HT-29 (cell line): ENCODE measurements at regions not wholly inside any gene's neighbourhood (a gene's known extent, or its start where the extent isn't known, plus 50 kb on each side); places are given as distances from the start of the nearest gene placed in this dataset.
"Not testable (repeated sequence)": the region's sequence is repeated elsewhere in the genome, so short reads cannot be mapped to it uniquely, and the experiment has no call there.

Experiments
- DNase-seq: peaks from one replicate; pipeline ENCODE4 v3.0.0-alpha.2; 2015; ENCODE audit warnings: low spot score

DNA sequence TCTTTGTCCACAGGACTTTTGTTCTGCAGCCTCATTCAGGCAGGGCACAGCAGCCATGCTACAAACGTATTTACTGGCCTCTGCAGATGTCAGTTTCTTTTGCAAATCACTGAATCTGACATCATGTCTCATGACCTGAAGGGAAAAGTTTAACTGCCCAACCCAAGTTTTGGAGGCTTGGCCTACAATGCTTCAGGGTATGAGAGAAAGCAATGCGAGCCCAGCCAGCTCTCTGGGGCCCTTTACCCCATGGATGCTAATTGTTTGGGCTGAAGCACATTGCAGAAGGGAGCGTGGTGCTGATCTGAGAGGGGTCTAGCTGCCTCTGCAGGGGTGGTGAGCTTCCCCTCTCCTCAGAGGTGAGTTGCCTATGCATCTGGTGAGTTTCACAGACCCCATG is 179.9 kb upstream of the CXCL12 start:
- no peak for DNase-seq

GRCh38 chr10:44566786-44567185 is 181.9 kb upstream of the CXCL12 start:
- no peak for DNase-seq

- no peak for DNase-seq
These were observed 182.6 kb upstream of the CXCL12 start for GRCh38 chr10:44567471-44567870.

- DNase-seq: no peak
These were observed 184.5 kb upstream of the CXCL12 start for GRCh38 chr10:44569193-44570091.

- DNase-seq: no peak
These were observed 186.8 kb upstream of the CXCL12 start for GRCh38 chr10:44571701-44572100.

DNA sequence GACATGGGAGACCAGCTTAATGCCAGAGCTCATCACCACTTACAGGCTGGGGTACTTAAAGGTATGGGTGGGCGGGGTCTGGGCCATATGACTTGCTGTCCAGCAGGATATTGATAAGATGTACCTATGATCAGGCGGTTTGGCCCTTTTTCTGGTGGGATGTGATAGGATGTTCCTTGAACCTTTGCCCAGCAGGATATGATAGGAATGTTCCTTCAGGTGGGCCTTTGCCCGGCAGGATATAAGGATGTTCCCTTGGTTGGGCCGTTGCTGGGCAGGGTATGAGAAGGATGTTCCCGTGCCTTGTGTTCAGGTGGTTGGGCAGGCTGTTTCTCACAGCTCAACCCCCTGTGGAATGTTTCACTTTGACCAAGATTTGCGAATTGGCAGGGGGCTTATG is 187.2 kb upstream of the CXCL12 start:
- no peak for DNase-seq

GRCh38 chr10:44573821-44574220 is 188.9 kb upstream of the CXCL12 start:
- DNase-seq: no peak

GRCh38 chr10:44574596-44575480 is 189.9 kb upstream of the CXCL12 start:
- no peak for DNase-seq

DNA sequence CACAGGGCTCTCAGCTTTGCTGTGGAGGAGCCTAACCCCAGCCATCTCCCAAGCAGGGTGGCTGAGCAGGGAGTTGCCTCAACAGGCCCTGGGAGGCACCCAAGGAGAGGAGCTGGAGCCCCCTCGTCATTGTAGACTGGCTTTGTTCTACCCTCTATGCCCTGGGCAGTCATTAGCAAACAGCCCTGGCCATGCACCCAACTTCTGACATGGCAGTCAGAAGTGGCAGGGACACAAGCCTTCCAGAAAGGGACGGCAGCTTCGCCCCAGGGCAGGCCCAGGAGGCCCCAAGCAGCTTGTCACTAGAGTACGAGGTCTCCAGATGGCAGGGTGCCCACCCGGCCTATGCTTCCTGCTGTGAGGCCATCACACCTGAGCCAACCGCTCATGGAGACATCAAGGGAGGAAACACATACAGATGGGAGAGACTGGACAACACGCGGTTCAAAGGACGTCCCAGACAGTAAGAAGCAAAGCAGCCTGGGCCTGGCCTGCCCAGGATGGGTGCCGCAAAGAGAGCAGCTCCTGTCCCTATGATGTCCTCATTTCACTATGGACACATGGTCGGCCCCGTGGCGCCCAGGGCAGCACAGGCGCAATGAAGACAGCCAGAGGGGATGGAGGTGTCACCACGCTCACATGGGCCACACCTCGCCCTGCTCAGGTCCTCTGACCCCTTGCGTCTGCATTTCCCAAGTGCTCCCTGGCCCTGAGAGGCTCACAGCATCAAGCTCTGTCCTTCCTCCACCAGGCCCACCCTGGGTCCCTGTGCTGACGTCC is 190.9 kb upstream of the CXCL12 start:
- DNase-seq: no peak

DNA sequence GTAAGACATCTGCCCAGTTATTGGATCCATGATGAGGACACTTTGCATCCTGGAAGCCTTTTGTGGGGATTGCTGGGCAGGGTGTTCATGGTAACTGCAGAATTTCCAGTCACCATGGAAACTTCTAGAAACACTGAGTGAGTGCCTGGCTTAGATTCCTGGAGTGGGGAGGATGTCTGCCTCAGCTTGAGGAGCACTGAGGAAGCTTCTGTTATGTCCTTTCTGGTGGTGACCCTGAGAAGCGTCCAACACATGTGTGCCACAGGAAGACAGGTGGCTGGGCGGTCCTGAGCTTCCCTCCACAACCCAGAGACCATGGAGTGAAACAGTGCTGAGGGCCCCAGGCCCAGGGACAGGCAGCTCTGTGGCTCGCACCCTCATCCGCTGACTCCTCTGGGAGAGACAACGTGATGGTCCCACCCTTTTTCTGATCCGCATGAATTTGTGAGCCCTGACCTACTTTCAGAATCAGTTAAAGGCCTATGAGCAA is 191.8 kb upstream of the CXCL12 start:
- no peak for DNase-seq

DNA sequence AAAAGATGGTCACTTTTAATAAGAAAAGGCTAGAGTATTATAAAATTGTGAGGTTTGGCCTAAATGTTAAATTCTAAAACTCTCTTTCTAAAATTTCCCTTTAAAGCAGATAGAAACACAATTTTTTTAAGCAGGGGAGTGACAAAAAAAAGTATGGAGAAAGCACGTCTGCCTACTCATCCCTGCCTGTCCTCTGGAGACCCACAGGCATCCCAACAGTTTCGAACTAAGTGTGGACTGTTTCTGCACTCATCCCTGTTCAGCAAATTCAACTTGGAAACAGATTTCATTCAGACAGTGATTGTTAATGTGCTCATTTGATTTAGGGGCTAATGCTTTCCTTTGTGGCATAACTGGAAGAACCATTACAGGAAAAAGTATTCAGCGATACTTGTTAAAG is 192.6 kb upstream of the CXCL12 start:
- DNase-seq: no peak

- no peak for DNase-seq
These were observed 193.4 kb upstream of the CXCL12 start for GRCh38 chr10:44578271-44578670.

DNA sequence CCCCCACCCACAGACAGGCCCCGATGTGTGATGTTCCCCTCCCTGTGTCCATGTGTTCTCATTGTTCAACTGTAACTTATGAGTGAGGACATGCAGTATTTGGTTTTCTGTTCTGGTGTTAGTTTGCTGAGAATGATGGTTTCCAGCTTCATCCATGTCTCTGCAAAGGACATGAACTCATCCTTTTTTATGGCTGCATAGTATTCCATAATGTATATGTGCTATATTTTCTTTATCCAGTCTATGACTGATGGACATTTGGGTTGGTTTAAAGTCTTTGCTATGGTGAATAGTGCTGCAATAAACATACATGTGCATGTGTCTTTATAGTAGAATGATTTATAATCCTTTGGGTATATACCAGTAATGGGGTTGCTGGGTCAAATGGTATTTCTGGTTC is 194.1 kb upstream of the CXCL12 start:
- not testable (repeated sequence) for DNase-seq

GRCh38 chr10:44581996-44582395 is 197.1 kb upstream of the CXCL12 start:
- DNase-seq: no peak

DNA sequence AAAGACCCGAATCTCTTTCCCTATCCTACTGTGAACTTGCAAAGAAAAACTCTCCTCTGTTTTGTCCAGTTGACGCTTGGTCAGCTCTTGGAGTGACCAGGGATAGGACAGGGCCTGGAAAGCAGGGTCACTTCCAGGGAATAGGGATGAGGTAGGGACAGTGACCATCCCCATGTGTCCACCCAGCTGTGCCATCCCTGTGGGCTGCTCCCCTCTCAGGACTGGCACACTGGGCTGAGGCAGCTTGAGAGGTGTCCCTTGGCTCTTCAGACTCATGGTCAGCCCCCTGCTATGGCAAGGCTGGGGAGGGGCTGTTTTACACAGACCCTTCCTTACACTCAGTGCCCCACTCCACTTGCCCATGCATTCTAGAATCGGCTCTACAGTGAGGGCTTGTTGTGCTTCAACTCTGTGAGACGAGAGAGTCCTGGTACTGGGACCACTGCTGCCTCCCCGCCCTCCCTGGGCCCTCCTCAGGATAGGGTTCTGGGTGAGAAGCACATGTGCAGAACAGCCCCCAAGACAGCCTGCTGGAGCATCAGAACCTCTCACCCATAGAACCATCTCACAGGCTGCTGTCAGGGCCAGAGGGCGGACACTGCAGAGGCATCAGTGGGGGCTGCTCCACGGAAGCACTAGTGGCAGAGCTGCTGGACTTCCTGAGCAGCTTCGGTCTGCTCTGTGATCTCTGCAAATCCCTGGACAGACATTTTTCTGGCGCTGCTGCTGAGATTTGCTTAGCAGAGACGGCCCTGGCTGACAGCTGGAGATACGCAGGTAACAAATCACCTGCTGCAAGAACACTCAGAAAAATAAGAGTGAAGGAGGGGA is 202.8 kb upstream of the CXCL12 start:
- DNase-seq: no peak

GRCh38 chr10:44589181-44589943 is 204.5 kb upstream of the CXCL12 start:
- DNase-seq: no peak

DNA sequence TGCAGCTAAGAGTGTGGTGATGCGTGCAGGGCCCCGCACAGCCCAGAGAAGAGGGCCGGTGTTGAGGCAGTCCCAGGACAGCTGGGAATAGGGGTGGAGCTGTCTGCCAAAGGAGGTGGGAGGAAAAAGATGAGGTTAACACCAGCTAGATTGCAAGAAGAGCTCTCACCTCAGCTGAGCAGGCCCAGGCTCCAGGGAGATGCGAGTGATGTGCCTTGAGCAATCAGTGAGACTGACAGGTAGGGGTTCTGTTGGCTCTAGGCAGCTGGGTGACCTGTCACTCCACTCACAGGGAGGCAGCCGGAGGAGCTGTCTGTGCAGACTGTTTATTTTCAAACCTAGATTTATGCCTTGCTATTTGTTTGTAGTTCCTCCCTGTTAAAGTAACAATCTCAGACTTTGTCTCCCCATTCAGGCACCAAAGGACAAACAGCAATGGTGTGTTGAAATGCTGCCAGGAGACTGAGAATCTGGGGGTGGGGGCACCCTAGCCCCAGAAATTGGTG is 205.1 kb upstream of the CXCL12 start:
- no peak for DNase-seq

- no peak for DNase-seq
These were observed 207.0 kb upstream of the CXCL12 start for GRCh38 chr10:44591911-44592310.

DNA sequence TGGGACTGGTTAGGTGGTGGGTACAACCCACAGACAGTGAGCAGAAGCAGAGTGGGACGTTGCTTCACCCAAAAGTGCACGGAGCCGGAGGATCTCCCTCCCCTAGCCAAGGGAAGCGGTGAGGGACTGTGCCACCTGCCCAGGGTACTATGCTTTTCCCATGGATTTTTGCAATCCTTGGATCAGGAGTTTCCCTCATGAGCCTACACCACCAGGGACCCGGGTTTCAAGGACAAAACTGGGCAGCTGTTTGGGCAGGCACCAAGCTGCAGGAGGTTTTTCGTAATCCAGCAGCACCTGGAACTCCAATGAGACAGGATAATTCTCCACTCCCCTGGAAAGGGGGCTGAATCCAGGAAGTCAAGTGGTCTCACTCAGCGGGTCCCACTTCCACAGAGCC is 209.1 kb upstream of the CXCL12 start:
- DNase-seq: no peak

DNA sequence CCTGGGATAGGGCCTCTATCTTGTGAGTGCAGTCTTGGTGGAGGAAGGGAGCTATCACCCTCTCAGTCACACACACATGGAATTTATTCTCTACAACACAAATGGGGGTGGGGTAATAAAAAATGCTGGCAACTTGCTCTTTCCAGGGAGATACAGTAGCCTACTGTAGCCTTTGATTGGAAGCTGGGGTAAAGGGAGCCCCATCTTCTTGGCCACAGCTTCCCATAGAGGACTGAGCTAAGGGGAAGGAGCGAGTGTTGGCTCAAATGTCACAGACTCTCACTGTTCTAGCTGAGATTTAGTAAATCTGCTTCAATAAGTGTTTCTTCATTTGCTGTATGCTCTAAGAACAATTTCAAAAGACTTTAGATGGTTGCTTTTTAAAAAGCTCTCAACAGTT is 222.2 kb upstream of the CXCL12 start:
- no peak for DNase-seq
